WI38 (cell line): ENCODE measurements at regions not wholly inside any gene's neighbourhood (a gene's known extent, or its start where the extent isn't known, plus 50 kb on each side); places are given as distances from the start of the nearest gene placed in this dataset.

Experiments
- H3K4me3 ChIP-seq: 2 replicates; pipeline ENCODE4 v1.5.1; 2011; ENCODE audit warnings: low read depth, mild to moderate bottlenecking, control low read depth, low read length
- CTCF ChIP-seq: IDR thresholded peaks from 2 replicates; pipeline ENCODE4 v1.5.1; 2012; ENCODE audit warnings: low read depth, mild to moderate bottlenecking, control low read depth, low read length

GRCh38 chr3:164155400-164155799 is 922.9 kb downstream of the SI start:
- no peak for TF ChIP-seq CTCF
- H3K4me3 ChIP-seq, result no peak overlapping the region

- no peak for TF ChIP-seq CTCF
- no peak overlapping the region for H3K4me3 ChIP-seq
Observed at GRCh38 chr3:164144824-164145223, 933.5 kb downstream of the SI start.

GRCh38 chr3:164132878-164133277 is 945.4 kb downstream of the SI start:
- H3K4me3 ChIP-seq, result no peak overlapping the region
- TF ChIP-seq CTCF, result no peak

GRCh38 chr3:164113371-164114332 is 964.6 kb downstream of the SI start:
- H3K4me3 ChIP-seq, result no peak overlapping the region
- TF ChIP-seq CTCF, result no peak

- TF ChIP-seq CTCF, result no peak
- H3K4me3 ChIP-seq, result no peak overlapping the region
Observed at GRCh38 chr3:164096352-164096751, 981.9 kb downstream of the SI start.

- H3K4me3 ChIP-seq, result no peak overlapping the region
- TF ChIP-seq CTCF, result no peak
Observed at GRCh38 chr3:164095949-164096348, 982.3 kb downstream of the SI start.

- TF ChIP-seq CTCF, result no peak
- H3K4me3 ChIP-seq, result no peak overlapping the region
Observed at GRCh38 chr3:164095279-164095678, 983.0 kb downstream of the SI start.
